ENCODE measurements at regions not wholly inside any gene's neighbourhood (a gene's known extent, or its start where the extent isn't known, plus 50 kb on each side); places are given as distances from the start of the nearest gene placed in this dataset.

- no peak for TF ChIP-seq REST (IDR thresholded peaks at IDR 0.05)
- TF ChIP-seq HEYL (CRISPR knock-in tag; IDR thresholded peaks at IDR 0.05), result no peak
- TF ChIP-seq POLR2AphosphoS2 (conservative IDR thresholded peaks at IDR 0.05; ENCODE audit: low read length), result no peak
- no peak for TF ChIP-seq KDM5A (IDR thresholded peaks at IDR 0.05)
These were observed 141.6 kb downstream of the RTP5 start for GRCh38 chr2:242011167-242011513.

GRCh38 chr2:242011516-242011915 is 142.0 kb downstream of the RTP5 start:
- no peak overlapping the region for H3K27ac ChIP-seq
- TF ChIP-seq HDAC2 (IDR thresholded peaks at IDR 0.05) (no peak), NFE2L2 (conservative IDR thresholded peaks at IDR 0.05; ENCODE audit: low read length) (no peak), POLR2A (IDR thresholded peaks at IDR 0.05; ENCODE audit: low read length) (no peak), JUNB (IDR thresholded peaks at IDR 0.05) (no peak), JUN (IDR thresholded peaks at IDR 0.05) (no peak), TFCP2L1 (CRISPR knock-in tag; IDR thresholded peaks at IDR 0.05) (no peak), EP300 (IDR thresholded peaks at IDR 0.05) (no peak), ZSCAN20 (CRISPR knock-in tag; IDR thresholded peaks at IDR 0.05) (no peak), ATOH8 (CRISPR knock-in tag; IDR thresholded peaks at IDR 0.05; ENCODE audit: low read depth) (no peak), NPAS2 (CRISPR knock-in tag; IDR thresholded peaks at IDR 0.05; ENCODE audit: borderline replicate concordance) (no peak), POLR2AphosphoS2 (conservative IDR thresholded peaks at IDR 0.05; ENCODE audit: low read length) (no peak), CHD4 (IDR thresholded peaks at IDR 0.05; ENCODE audit: borderline replicate concordance) (no peak)
- DNase-seq (ENCODE audit: low read depth in 1 of 2, low spot score in 1 of 2) (no peak), FAIRE-seq (no peak), ATAC-seq (peak; percentile 56 to 62; a peak in 5 of 6 replicates)
- no peak overlapping the region for H3K4me3 ChIP-seq
- ChIA-PET POLR2A (no interaction called here), CTCF (interaction anchor here (1.2 kb wide), 1 partner anchor 11 kb away, joined by 3 read pairs; no protein-coding TSS in a partner anchor)
- no peaks in the 10 kb centered on the region for H3K9me3 ChIP-seq
- WGBS (ENCODE audit: missing lambda C conversion rate), result 59% methylated on average over 12 of the region's 12 CpGs
- H3K4me1 ChIP-seq, result no peaks in the 10 kb centered on the region
- no peak overlapping the region for H3K4me2 ChIP-seq

More at GRCh38 chr2:242011167-242011513, 141.6 kb downstream of the RTP5 start:
- DNase-seq (ENCODE audit: low read depth in 1 of 2, low spot score in 1 of 2), result no peak
- Histone ChIP-seq H3K4me2 (no peak overlapping the region), H3K4me3 (no peak overlapping the region), H3K4me1 (no peaks in the 10 kb centered on the region), H3K9me3 (no peaks in the 10 kb centered on the region), H3K27ac (no peak overlapping the region)
- CTCF ChIA-PET, result interaction anchor here (1.2 kb wide), 1 partner anchor 12 kb away, joined by 3 read pairs; no protein-coding TSS in a partner anchor
- POLR2A ChIA-PET, result no interaction called here
- no peak for FAIRE-seq
- WGBS (ENCODE audit: missing lambda C conversion rate), result 34% methylated on average over 11 of the region's 11 CpGs
- peak; percentile 22 to 42; a peak in 4 of 6 replicates for ATAC-seq

GRCh38 chr2:242011991-242012764 is 142.6 kb downstream of the RTP5 start:
- Histone ChIP-seq H3K4me1 (no peaks in the 10 kb centered on the region), H3K4me3 (no peak overlapping the region), H3K4me2 (no peak overlapping the region), H3K9me3 (no peaks in the 10 kb centered on the region), H3K27ac (no peak overlapping the region)
- FAIRE-seq (no peak), DNase-seq (ENCODE audit: low read depth in 1 of 2, low spot score in 1 of 2) (no peak), ATAC-seq (peak; percentile 28 to 45; a peak in 5 of 6 replicates)
- ChIA-PET CTCF (interaction anchor here (1.2 kb wide), 1 partner anchor 11 kb away, joined by 3 read pairs; no protein-coding TSS in a partner anchor), POLR2A (no interaction called here)
- TF ChIP-seq EP300 (IDR thresholded peaks at IDR 0.05), result no peak
- no peak for TF ChIP-seq HOXB5 (CRISPR knock-in tag; IDR thresholded peaks at IDR 0.05)
- TF ChIP-seq NR3C1 (IDR thresholded peaks at IDR 0.05), result no peak
- TF ChIP-seq ZSCAN20 (CRISPR knock-in tag; IDR thresholded peaks at IDR 0.05), result no peak
- no peak for TF ChIP-seq NFE2L2 (conservative IDR thresholded peaks at IDR 0.05; ENCODE audit: low read length)
- TF ChIP-seq CEBPB (IDR thresholded peaks at IDR 0.05), result no peak
- no peak for TF ChIP-seq CTCF (IDR thresholded peaks at IDR 0.05)
- TF ChIP-seq JUNB (IDR thresholded peaks at IDR 0.05), result no peak
- 67% methylated on average over 35 of the region's 40 CpGs for WGBS (ENCODE audit: missing lambda C conversion rate)

All from A549 (cell line).